GM12864 (cell line): ENCODE measurements at regions not wholly inside any gene's neighbourhood (a gene's known extent, or its start where the extent isn't known, plus 50 kb on each side); places are given as distances from the start of the nearest gene placed in this dataset.

Experiments
- DNase-seq: peaks from one replicate; pipeline ENCODE4 v3.0.0-alpha.2; 2011; ENCODE audit warnings: low read depth
- H3K4me3 ChIP-seq: 2 replicates; pipeline ENCODE4 v1.5.1; 2011; ENCODE audit warnings: mild to moderate bottlenecking, low read depth, low read length, control low read depth
- CTCF ChIP-seq: IDR thresholded peaks from 2 replicates; pipeline ENCODE4 v1.5.1; 2011; ENCODE audit warnings: low read depth, mild to moderate bottlenecking, moderate library complexity, low read length, control low read depth, inconsistent platforms; ENCODE audit errors: missing control alignments

DNA sequence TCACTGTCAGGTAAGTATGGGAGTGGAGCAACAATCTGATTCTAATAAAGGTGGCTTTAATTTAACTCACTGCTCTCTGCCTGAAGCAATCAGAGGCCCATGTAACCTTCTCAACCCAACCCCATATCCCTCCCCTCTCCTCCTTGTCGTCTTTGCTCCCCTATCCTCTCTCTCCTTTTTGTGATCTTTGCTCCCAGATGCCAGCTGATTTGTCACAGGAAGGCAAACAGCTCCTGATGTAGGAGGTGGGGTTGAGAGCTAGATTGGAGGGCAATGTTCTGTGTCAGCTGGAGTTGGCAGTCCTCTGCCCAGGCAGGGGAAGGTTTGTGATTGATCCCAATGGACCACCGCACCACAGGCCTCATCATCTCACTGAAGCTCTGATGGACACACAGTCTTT, 101.4 kb upstream of the PIK3CG start:
- DNase-seq = no peak
- TF ChIP-seq CTCF = no peak

DNA sequence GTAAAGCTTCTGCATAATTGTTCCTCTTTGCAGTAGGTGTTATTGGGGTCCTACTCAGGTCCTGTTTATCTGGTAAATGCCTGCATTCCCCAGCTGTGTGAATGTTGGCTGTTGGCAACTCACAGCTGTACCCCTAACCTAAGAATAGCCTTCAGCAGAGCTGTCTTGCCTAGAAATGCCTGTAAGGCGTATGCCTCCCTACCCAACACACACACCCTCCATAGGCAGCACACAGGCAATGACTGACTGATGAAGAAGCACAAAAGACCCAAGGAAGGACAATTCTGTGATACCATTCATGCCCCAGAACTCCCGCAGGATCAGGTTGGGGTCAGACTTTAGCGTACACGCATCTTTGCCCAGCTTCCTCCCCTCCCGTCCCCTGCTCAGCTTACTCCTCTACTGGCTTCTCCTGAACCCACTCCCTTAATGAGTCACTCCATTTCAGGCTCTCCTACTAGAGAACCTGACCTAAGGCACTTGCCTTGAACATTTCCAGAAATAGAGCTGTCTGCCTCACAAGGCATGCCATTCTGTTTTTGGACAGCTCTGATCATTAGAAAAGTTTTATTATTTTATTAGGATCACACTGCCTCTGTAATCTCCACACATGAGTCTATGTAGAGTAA, 99.2 kb upstream of the PIK3CG start:
- no peak overlapping the region for H3K4me3 ChIP-seq
- DNase-seq = no peak
- no peak for TF ChIP-seq CTCF

More for the DNA sequence above, 101.4 kb upstream of the PIK3CG start:
- no peak overlapping the region for H3K4me3 ChIP-seq

DNA sequence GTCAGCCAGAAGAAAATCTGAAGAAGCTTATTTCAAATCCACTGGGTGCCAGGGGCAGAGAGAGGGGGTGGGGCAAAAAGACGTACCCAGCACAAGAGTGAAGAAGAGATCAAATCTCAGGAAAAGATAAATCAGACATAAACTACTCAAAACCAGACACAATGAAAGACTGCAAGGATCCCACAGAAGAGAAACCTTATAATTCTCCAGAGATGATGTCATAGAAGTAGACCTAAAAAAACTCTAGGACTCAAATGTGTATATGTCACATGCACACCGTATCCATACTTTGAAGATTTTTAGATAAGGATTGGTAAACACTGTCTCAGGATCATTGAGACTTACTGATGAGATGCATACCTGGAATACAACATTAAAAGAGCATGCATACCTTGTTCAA, 98.5 kb upstream of the PIK3CG start:
- DNase-seq = no peak
- no peak for TF ChIP-seq CTCF
- H3K4me3 ChIP-seq = no peak overlapping the region

DNA sequence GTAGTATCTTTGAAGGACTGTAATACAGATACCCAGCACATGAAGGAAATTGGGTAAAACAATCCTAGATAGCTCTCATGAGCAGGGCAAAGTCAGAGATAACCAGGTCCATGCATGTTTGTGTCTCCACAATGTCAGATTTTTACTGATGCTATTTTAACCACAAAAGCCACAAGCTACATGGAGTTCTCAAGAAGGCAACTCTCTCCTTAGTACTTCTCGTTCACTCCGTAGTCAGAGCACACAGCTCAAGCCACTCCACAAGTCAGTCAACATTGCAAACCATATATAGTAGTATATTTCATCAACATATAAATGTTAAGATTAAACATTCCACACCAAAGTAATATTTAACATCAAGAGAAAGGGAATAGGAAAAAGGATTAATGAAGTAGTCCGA, 98.0 kb upstream of the PIK3CG start:
- no peak for DNase-seq
- TF ChIP-seq CTCF = no peak
- no peak overlapping the region for H3K4me3 ChIP-seq

- H3K4me3 ChIP-seq = no peak overlapping the region; the same call in 1 of the 2 replicates
- peak; percentile 40 for DNase-seq
- TF ChIP-seq CTCF = no peak
Measured at GRCh38 chr7:106767498-106768323, 97.4 kb upstream of the PIK3CG start.

- DNase-seq = peak; percentile 26
- no peak for TF ChIP-seq CTCF
- no peak overlapping the region; the same call in 1 of the 2 replicates for H3K4me3 ChIP-seq
Measured at GRCh38 chr7:106768324-106768751, 96.7 kb upstream of the PIK3CG start.
